ENCODE measurements at regions not wholly inside any gene's neighbourhood (a gene's known extent, or its start where the extent isn't known, plus 50 kb on each side); places are given as distances from the start of the nearest gene placed in this dataset.

- TF ChIP-seq CTCF (IDR thresholded peaks at IDR 0.05) (no peak), ZFX (IDR thresholded peaks at IDR 0.05; ENCODE audit: borderline replicate concordance) (no peak)
Measured at GRCh38 chr10:25697412-25697811, 236.6 kb upstream of the MYO3A start.

All from 22Rv1 (cell line).